Activated CD8-positive, alpha-beta memory T cell treated with anti-CD3 and anti-CD28 coated beads, Interleukin-2, amount 50 U/mL, for 24 hours (primary cell): ENCODE measurements at regions not wholly inside any gene's neighbourhood (a gene's known extent, or its start where the extent isn't known, plus 50 kb on each side); places are given as distances from the start of the nearest gene placed in this dataset.

Experiments used
- DNase-seq: peaks from one replicate; pipeline ENCODE4 v3.0.0-alpha.2; 2020; ENCODE audit errors: extremely low read depth

GRCh38 chr10:124228471-124228870, 135.1 kb upstream of the CHST15 start:
- DNase-seq, result no peak

- DNase-seq, result no peak
Observed at GRCh38 chr10:124227988-124228387, 134.6 kb upstream of the CHST15 start.

- DNase-seq, result no peak
Observed at GRCh38 chr10:124227055-124227975, 133.9 kb upstream of the CHST15 start.

- no peak for DNase-seq
Observed at GRCh38 chr10:124226271-124227054, 133.1 kb upstream of the CHST15 start.

GRCh38 chr10:124225467-124226270, 132.3 kb upstream of the CHST15 start:
- no peak for DNase-seq

- DNase-seq, result no peak
Observed at GRCh38 chr10:124225029-124225466, 131.7 kb upstream of the CHST15 start.

- DNase-seq, result no peak
Observed at GRCh38 chr10:124224331-124225028, 131.1 kb upstream of the CHST15 start.

- DNase-seq, result no peak
Observed at GRCh38 chr10:124223711-124224085, 130.3 kb upstream of the CHST15 start.

- DNase-seq, result no peak
Observed at GRCh38 chr10:124222988-124223710, 129.8 kb upstream of the CHST15 start.

- no peak for DNase-seq
Observed at GRCh38 chr10:124222318-124222987, 129.1 kb upstream of the CHST15 start.

- DNase-seq, result no peak
Observed at GRCh38 chr10:124221356-124222317, 128.2 kb upstream of the CHST15 start.

GRCh38 chr10:124220971-124221355, 127.6 kb upstream of the CHST15 start:
- DNase-seq, result no peak

GRCh38 chr10:124220547-124220946, 127.1 kb upstream of the CHST15 start:
- no peak for DNase-seq

GRCh38 chr10:124219655-124220054, 126.3 kb upstream of the CHST15 start:
- no peak for DNase-seq

- no peak for DNase-seq
Observed at GRCh38 chr10:124219062-124219461, 125.7 kb upstream of the CHST15 start.

GRCh38 chr10:124217906-124218804, 124.8 kb upstream of the CHST15 start:
- no peak for DNase-seq

- no peak for DNase-seq
Observed at GRCh38 chr10:124217031-124217430, 123.6 kb upstream of the CHST15 start.
